Amniotic epithelial cell (primary cell): ENCODE measurements at regions not wholly inside any gene's neighbourhood (a gene's known extent, or its start where the extent isn't known, plus 50 kb on each side); places are given as distances from the start of the nearest gene placed in this dataset.
A peak's percentile ranks its signal among the peaks of the same experiment; 100 is the strongest.

ENCODE experiments used
- DNase-seq: peaks from one replicate; pipeline ENCODE4 v3.0.0-alpha.2; 2010; ENCODE audit warnings: low read depth

DNA sequence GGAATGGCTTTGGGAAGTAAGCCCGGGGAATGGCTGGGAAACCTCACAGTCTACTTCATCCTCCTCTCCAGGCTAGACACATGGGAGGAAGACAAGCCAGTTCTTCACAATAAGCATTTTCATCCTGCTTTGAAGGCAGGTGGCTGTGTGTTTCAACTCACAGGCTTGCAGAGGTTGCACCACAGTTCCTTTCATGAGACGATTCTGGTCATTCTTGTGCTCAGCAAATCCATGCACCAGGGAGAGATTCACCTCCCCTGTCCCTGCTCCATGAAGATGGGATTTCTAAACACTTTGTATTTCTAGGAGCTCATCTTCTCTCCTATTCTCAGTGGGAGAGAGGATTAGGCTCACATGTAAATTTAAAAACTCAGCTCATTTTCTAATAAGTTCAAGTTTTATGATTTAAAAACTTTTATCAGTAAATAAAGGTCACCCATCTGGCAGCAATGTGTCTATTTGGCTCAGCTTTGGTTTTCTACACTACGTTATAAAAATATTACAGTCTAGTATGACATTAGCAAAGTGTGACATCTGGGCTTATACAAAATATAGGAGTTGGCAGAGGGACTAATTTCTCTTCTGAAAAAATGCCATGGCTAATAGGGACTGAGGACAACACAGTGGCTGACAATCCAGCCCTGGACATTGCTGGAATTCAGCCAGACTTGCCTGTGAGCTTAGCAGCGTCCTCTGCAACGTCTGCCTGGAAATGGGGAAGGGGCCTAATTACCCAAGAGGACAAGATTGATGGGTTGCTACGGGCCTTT lies 283.2 kb upstream of the SLC10A2 start:
- DNase-seq = no peak

DNA sequence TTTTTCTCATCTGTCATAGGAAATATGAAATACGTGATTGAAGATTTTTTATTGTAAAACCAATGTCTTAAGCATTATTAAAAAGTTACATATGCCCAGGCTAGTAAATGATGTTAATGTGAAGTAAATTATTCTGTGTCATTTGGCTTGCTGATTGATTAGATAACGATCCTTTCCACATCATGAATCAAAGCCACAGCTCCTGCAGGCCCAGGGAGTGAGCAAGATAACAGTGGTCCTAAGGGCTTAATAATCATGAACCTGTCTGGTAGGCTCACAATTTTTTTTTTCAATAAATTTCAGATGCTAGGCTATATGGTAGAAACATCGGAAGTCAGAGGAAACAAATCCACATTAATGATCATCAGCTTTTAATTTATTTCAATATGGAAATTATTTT lies 269.0 kb upstream of the SLC10A2 start:
- DNase-seq = no peak

- DNase-seq = no peak
Observed at GRCh38 chr13:103331924-103332323, 265.7 kb upstream of the SLC10A2 start.

DNA sequence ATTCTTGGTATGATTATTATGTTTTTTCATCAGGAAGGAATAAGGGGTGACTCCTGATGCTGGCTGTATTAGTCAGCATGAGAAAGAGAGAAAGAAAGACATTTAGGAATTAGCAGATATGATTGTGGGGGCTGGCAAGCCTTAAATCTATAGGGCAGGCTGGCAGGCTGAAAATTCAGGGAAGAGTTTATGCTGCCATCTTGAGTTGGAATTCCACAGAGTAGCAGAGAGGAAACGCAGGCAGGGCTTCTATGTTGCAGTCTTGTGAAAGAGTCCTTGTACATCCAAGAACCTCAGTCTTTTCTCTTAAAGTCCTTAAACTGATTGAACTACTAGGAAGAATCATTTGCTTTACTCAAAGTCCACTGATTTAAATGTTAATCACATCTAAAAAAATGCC lies 262.7 kb upstream of the SLC10A2 start:
- DNase-seq = no peak

DNA sequence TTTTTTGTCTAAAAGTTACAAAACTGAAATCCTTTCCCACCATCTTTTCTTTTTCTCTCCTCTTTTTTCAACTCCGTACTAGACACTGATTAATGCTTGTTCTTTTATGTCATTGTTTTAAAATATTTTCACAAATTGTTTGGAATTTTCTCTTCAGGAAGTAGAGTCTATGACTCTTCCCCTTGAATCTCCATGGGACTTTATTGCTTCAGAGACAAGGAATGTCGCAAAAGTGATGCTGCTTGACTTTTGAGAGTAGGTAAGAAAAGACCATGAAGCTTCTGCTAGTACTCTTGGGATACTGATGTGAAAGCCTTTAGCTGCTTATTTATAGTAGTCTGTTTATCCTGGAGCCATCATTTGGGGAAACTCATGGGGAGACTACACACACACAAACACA lies 260.1 kb upstream of the SLC10A2 start:
- no peak for DNase-seq

GRCh38 chr13:103325672-103326071 lies 259.5 kb upstream of the SLC10A2 start:
- DNase-seq = no peak

DNA sequence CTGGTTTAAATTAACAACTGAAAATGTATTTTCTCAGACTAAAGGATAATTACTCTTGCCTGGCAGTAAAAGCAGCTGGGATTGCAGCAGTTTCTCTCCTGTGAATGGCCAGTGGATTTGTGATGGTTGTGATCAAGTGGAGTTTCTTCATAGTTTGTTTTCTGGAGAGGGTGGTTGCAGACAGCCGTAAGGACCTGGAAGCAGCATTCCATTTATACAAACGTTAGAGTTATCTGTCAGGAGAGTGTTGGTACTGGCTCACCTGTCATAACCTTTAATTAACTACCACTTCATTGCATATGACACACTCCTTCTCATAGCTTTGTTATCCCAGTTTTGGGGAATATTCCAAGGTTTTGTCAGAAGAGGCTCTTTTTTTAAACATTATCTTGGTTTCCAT lies 258.4 kb upstream of the SLC10A2 start:
- DNase-seq = peak; percentile 65

DNA sequence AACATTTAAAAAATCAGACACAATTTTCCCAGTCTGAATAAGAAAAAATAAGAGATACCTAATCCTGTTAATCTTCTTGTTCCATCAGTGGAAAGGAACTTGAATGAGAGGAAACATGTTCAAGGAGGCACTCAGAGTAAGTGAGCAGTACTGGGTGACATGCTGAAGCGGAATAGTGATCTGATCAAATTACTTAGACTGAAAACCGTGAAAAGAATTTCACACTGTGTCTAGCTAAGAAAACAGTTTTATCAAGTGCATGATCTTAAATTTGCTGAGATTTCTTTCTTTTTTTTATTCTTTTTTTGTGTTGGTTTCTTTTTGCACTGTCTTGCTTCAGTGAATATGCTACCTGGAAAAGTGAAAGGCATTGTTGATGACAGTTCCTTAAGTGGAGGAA lies 249.5 kb upstream of the SLC10A2 start:
- no peak for DNase-seq

DNA sequence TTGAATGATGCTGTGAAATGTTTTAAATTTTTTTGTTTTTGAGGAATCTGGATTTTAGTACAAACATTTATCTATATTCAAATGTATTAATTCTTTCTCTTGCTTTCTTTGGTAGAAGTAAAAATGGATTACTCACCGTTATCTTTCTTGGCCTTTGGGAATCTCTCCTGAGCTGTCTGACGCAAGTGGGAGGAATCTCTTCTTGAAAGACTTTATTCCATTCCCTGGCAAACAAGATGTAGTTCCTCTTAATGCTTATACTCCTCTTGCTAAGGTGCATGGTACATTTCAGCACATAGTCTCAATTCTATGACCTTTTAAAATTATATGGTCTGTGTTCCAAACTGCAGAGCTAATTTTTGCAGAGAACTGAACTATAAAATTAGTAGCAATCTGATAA lies 246.2 kb upstream of the SLC10A2 start:
- DNase-seq = no peak

DNA sequence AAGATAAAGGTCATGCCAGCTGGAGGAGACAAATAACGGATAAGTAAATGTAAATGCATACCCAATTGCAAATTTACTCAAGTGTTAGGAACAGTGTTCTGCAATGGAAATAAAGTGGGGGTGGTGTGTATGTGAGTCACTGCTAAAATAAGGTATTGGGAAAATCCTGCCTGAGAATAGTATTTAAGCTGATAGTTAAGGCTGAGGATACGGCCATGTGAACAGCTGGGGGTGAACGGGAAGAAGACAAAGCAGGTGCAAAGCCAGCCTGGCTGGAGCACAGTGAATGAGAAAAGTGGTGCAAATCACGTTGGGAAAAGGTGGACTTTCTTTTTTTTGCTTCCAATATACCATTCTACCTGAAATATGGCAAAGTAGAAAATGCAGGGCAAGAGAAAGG lies 242.4 kb upstream of the SLC10A2 start:
- no peak for DNase-seq

GRCh38 chr13:103306163-103306562 lies 239.9 kb upstream of the SLC10A2 start:
- DNase-seq = no peak

- no peak for DNase-seq
Observed at GRCh38 chr13:103303078-103303651, 236.9 kb upstream of the SLC10A2 start.

DNA sequence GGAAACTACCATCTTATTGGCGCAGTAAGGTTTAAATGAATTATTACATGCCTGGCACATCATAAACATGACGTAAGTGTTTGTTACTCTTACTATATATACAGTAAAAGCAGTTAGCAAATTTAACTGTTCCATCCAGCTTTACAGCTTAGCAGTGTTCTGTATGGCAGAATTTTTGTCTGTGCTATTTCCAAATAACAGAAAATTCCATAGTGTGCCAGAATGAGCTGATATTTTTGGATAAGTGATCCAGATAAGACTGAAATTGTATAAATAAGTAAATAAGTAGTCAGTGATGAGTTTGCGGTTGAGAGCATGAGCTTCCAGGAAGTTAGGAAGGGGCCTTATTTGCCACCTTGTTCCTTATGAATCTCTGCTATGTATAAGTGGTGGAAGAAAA lies 236.5 kb upstream of the SLC10A2 start:
- DNase-seq = no peak

DNA sequence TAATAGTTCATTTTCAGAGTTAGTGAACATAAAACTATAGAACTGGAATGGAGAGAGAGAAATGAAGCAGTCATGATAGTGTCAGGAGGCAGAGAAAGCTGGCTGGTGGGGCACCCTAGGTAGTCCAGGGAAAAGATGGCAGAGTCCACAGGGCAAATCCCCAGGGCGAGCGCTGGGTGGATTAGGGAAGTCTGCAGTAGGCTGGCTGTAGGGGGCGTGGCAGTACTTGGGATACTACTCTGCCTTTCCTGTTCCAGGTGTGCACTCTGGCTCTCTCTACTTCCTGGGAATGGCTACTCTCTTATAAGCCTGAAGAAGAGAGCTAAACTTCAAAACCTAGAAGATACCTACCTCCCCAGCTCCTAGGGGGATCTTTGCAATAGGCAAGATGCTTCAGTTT lies 232.9 kb upstream of the SLC10A2 start:
- DNase-seq = no peak

DNA sequence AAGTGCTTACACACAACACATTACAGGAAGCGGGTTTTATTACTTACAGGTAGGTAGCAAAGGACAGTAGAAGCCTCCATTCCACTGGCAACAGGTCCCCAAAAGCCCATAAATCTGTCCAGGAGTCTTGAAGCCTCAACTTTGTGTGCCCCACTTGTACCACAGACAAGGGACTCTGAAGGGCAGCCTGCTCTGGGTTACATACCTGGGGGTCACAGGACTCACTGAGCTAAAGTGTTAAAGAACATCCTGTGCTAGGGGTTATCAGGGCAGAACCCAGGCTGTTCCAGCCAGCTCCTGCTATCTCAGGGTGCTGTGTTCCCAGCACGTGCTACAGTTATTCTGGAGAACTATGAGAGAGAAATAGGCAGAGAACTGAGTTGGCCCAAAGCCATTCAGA lies 230.9 kb upstream of the SLC10A2 start:
- DNase-seq = no peak

DNA sequence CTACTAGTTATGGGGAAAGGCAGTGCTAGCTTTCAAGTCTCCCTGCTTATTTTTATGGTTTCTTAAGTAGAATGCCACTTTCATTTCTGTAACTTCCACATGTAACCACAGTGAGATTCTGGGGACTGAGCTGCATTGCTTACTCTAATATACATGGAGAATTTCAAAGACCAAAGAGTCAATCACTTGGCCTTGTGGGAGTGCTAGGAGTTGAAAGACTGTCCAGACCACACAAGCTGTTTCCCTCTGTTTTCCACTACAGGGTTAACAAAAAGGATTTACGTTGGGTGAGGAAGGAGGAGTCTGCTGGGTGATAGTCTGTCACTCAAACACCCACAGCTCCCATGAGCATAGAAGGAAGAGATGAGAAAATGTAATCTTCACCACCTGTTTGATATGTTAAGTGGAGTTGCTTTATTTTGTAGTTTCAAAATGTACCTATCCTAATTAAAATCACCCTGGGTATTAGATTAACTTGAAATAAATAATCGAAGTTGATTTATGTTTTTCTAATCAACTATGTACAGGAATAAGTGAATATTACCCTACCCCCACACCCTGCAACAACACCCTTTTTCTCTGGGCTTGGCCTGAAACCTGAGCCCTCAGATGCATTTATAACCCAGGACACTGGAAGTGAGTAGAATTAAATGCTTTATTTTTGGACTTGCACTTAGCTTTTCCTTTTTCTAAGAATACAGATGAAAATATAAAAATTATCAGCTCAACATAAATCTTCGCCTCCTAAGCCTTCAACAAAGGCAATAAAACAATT lies 225.8 kb upstream of the SLC10A2 start:
- DNase-seq = no peak

DNA sequence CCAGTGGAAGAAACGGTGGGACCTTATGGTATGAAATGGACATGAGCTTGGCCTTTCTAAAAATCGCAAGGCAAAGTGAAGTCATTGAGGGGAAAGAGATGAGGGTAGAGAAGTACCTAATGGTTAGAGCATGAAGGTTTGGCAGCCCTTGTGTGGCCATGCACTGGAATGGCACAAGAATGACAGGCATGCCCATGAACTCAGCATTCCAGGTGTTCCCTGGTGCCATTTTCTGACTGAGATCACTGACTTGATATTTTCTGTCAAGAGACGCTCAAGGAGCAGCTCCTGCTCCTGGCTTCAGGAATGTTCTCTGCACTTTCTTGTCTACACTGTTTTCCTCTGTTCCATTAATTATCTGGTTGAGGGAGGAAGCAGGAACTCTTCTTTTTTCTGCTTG lies 225.0 kb upstream of the SLC10A2 start:
- no peak for DNase-seq

- no peak for DNase-seq
Observed at GRCh38 chr13:103289681-103290080, 223.5 kb upstream of the SLC10A2 start.

- peak; percentile 19 for DNase-seq
Observed at GRCh38 chr13:103288114-103288513, 221.9 kb upstream of the SLC10A2 start.

DNA sequence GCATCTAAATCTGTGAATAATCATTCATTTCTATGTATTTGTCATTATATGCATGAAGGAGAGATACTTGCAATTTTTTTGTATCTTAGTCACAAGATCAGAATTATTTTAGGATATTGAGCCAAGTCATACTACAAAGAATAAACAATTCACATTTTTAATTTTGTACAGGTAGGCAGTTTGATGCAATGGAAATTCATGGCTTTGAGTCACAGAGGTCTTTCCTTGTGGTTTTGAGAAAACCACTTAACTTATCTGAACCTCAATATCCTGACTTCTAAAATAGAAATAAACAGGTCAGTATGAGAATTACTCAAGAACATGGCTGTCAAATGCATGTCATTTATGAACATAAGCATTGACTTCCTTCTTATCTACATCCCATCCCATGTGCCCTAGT lies 221.4 kb upstream of the SLC10A2 start:
- peak; percentile 50 for DNase-seq

DNA sequence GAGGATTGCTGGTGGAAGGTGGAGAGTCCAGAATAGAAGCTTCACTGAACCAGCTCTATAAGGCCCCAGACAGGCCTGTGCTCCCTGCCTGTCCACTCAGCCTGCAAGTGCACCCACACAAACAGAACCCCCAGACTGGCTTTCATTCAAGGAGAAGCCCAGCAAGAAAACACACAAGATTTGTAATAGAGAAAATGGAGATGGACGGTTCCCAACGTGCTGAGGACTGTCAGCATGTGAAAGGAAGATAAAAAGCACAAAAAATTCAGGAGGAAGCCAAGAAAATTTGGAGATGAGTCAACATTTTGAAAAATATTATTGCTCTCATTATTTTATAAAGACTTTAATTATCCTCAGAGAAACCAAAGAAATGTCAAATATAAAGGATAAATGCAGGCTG lies 218.2 kb upstream of the SLC10A2 start:
- DNase-seq = no peak

DNA sequence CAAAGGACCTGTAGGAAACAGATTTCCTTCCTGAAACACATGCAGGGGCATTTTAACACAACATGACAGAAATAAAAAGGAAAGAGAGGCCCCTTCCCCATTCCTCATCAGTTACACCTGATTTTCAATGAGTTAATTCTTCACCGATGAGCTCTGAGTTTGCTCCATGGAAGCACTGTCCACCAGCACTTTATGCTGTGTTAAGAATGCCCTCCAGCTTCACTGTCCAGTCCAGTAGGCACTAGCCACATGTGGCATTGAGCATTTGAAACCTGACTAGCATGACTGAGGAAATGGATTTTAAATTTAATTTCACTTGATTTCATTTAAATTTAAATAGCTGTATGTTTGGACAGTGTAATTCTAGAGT lies 217.2 kb upstream of the SLC10A2 start:
- no peak for DNase-seq
